ENCODE measurements at regions not wholly inside any gene's neighbourhood (a gene's known extent, or its start where the extent isn't known, plus 50 kb on each side); places are given as distances from the start of the nearest gene placed in this dataset.
"Not testable (repeated sequence)": the region's sequence is repeated elsewhere in the genome, so short reads cannot be mapped to it uniquely, and the experiment has no call there.

- not testable (repeated sequence) for TF ChIP-seq CTCF (IDR thresholded peaks at IDR 0.05; ENCODE audit: control extremely low read depth in 1 of 3, insufficient read depth in 1 of 3, low read depth in 1 of 3, low read length in 3 of 3); ATF2 (IDR thresholded peaks at IDR 0.05; ENCODE audit: low read length); POLR2A (IDR thresholded peaks at IDR 0.05; ENCODE audit: control extremely low read depth in 1 of 2, low read depth in 2 of 2, low read length in 2 of 2); CREB1 (IDR thresholded peaks at IDR 0.05); CHD2 (IDR thresholded peaks at IDR 0.05; ENCODE audit: low read length); JUND (IDR thresholded peaks at IDR 0.05; ENCODE audit: low read length); SIN3A (conservative IDR thresholded peaks at IDR 0.05 in 1 of 2, IDR thresholded peaks at IDR 0.05 in 1 of 2; ENCODE audit: low read depth in 1 of 2, low read length in 2 of 2); RAD21 (IDR thresholded peaks at IDR 0.05 in 1 of 2, conservative IDR thresholded peaks at IDR 0.05 in 1 of 2; ENCODE audit: low read depth in 2 of 2, low read length in 2 of 2); EP300 (IDR thresholded peaks at IDR 0.05; ENCODE audit: borderline replicate concordance in 1 of 2, low read depth in 2 of 2, low read length in 2 of 2); POU5F1 (IDR thresholded peaks at IDR 0.05; ENCODE audit: low read depth, low read length)
Observed at GRCh38 chr5:99043257-99043656, 114.5 kb upstream of the CHD1 start.

Data from H1 (cell line).